GM12891 (cell line): ENCODE measurements at regions not wholly inside any gene's neighbourhood (a gene's known extent, or its start where the extent isn't known, plus 50 kb on each side); places are given as distances from the start of the nearest gene placed in this dataset.

Source experiments
- DNase-seq: peaks from one replicate; pipeline ENCODE4 v3.0.0; 2011; ENCODE audit warnings: low spot score; ENCODE audit not compliant: insufficient read length
- FAIRE-seq: peaks from 2 replicates; lab custom pipeline; 2011; peaks lifted over from hg19 to GRCh38; lab: Jason Lieb, UNC
- PAX5 ChIP-seq: IDR thresholded peaks from 2 replicates; pipeline ENCODE4 v1.6.1; 2011; ENCODE audit warnings: low read length, moderate library complexity, mild to moderate bottlenecking; ENCODE audit not compliant: insufficient read depth, severe bottlenecking
- POLR2A ChIP-seq: IDR thresholded peaks from 2 replicates; pipeline ENCODE4 v1.6.1; 2011; ENCODE audit warnings: low read depth, low read length, control low read depth
- POLR2AphosphoS5 ChIP-seq: IDR thresholded peaks from 2 replicates; pipeline ENCODE4 v1.6.1; 2011; ENCODE audit warnings: low read depth, low read length, control low read depth
- POU2F2 ChIP-seq: IDR thresholded peaks from 2 replicates; pipeline ENCODE4 v1.6.1; 2011; ENCODE audit warnings: low read depth, mild to moderate bottlenecking, control low read depth, low read length, moderate library complexity
- SPI1 ChIP-seq: IDR thresholded peaks from 2 replicates; pipeline ENCODE4 v1.6.1; 2011; ENCODE audit warnings: low read depth, low read length, control low read depth
- TAF1 ChIP-seq: IDR thresholded peaks from 2 replicates; pipeline ENCODE4 v1.6.1; 2011; ENCODE audit warnings: low read depth, low read length, control low read depth

DNA sequence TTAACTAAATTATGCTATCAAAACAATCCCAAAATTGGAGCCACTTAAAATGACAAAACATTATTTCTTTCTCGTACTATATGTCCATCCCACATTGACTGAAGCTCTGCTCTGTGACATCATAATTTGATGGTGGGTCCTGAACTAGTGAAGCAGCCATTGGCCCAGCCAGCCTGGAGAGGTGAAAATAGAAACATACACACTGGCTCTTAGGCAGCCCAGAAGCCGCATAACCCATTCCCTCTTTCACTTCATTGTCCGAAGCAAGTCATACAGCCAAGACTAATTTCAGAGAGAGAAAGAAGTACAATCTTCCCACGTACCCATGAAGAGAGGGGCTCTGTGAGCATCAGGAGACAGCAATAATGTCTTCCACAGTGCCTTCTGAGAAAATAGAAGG lies 342.5 kb downstream of the NFIB start:
- DNase-seq (no peak), FAIRE-seq (no peak)
- TF ChIP-seq PAX5 (no peak), POU2F2 (no peak), POLR2A (no peak), TAF1 (no peak), POLR2AphosphoS5 (no peak), SPI1 (no peak)

DNA sequence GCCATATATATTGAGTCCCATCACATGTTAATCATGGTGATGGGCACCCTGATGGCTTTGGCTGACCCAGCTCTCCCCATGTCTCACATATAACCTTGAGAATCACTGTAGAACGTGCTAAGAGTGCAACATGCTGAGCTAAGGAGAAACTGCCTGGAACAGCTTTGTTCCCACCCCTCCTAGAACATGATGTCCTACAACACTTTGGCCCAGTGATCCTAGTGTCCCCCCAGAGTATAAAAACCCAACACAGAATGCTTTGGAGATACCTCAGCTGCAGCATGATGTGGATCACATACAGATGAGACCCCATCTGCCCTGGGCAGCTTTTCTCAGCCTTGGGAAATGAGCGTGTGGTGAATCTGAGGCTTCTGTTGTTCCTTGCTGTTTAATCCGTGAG lies 343.5 kb downstream of the NFIB start:
- FAIRE-seq: no peak
- TF ChIP-seq TAF1 (no peak), POLR2AphosphoS5 (no peak), PAX5 (no peak), SPI1 (no peak), POLR2A (no peak), POU2F2 (no peak)
- no peak for DNase-seq

- FAIRE-seq (no peak), DNase-seq (no peak)
- TF ChIP-seq SPI1 (no peak), POLR2A (no peak), PAX5 (no peak), TAF1 (no peak), POU2F2 (no peak), POLR2AphosphoS5 (no peak)
These were observed 343.9 kb downstream of the NFIB start for GRCh38 chr9:13970018-13970417.

DNA sequence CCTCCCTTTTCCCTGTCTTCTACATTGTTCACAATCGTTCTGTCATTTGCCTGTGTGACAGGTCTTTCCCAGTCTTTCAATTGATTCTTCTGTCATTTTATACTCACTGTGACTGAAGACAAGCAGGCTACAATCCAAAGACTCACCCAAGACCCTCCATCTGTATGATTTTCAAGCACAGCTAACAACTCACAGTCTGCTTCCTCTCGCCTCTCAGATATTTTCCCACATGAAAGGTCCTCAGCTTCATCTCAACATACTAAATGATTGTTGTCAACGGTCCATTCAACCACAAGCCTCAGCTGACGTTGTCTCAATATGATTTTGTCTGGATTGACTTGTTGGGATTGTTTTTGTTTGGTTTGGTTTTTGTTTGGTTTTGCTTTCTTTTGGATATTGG lies 346.5 kb downstream of the NFIB start:
- no peak for FAIRE-seq
- no peak for DNase-seq

GRCh38 chr9:13967011-13967410 lies 346.9 kb downstream of the NFIB start:
- no peak for DNase-seq
- no peak for FAIRE-seq
- TF ChIP-seq POU2F2 (no peak), SPI1 (no peak)

More for the DNA sequence above, 346.5 kb downstream of the NFIB start:
- no peak for TF ChIP-seq POU2F2
- no peak for TF ChIP-seq POLR2AphosphoS5
- TF ChIP-seq TAF1: no peak
- TF ChIP-seq POLR2A: no peak
- TF ChIP-seq SPI1: no peak
- TF ChIP-seq PAX5: no peak

GRCh38 chr9:13963005-13963653 lies 350.8 kb downstream of the NFIB start:
- no peak for FAIRE-seq
- TF ChIP-seq POLR2AphosphoS5: no peak
- no peak; the same call in 1 of the 2 replicates for TF ChIP-seq SPI1
- no peak for TF ChIP-seq PAX5
- no peak for TF ChIP-seq POU2F2
- no peak for TF ChIP-seq POLR2A
- TF ChIP-seq TAF1: no peak
- no peak for DNase-seq

DNA sequence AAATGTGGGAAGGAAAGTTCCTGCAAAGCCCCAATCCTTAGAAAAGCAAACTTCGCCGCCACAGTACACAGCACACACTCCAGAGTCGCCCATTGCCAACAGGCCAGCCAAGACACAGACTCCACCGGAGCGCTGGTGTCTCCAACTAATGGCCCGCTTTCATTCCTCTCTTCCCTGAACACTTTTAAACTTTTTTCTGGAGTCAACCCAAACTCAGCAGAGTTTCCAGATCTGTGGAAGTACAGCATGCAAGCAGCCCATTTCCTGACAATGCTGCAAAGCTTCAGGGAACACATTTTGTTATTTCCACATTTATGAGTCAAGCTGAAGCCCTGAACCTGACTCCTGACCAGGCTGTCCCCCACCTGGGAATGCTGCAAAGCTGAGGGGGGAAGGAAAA lies 351.9 kb downstream of the NFIB start:
- DNase-seq (no peak), FAIRE-seq (no peak)
- no peak for TF ChIP-seq SPI1
- no peak for TF ChIP-seq POU2F2
- no peak for TF ChIP-seq TAF1
- TF ChIP-seq POLR2A: no peak
- TF ChIP-seq POLR2AphosphoS5: no peak
- no peak for TF ChIP-seq PAX5

DNA sequence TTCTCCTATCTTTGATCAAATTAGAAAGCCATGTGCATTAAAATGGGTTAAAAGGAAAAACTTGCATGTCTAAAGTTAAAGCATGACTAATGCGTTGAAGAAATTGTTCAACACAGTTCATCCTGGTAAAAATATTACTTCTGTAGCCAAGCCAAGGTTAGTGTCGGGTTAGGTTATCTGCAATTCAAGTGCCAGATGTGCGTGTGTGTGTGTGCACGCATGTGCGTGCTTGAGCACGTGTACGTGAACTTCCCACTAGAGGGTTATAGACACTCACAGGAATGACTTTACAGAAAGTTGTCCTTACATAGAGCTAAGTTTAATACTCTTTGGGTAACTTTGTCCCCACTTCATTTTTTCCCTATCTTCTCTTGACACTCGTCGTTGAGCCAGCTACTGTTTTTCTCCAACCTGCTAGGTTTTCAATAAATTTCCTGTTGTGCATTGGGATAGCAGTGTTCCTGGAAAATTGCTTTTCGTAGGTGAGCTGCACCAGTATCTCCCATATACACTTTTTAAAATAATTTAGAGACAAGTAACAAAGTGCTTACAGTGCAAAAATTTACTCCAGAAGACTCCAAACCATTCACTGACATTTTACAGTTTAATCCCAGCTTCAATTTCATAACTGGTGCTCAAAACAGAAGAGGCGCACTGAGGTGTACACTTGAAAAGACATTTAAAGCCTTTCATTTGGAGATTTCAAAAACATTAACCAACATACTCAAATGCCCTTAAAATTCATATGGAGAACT lies 353.8 kb downstream of the NFIB start:
- TF ChIP-seq POLR2A (no peak), POLR2AphosphoS5 (no peak), POU2F2 (no peak), SPI1 (no peak), TAF1 (no peak), PAX5 (no peak)
- DNase-seq: no peak
- no peak for FAIRE-seq

DNA sequence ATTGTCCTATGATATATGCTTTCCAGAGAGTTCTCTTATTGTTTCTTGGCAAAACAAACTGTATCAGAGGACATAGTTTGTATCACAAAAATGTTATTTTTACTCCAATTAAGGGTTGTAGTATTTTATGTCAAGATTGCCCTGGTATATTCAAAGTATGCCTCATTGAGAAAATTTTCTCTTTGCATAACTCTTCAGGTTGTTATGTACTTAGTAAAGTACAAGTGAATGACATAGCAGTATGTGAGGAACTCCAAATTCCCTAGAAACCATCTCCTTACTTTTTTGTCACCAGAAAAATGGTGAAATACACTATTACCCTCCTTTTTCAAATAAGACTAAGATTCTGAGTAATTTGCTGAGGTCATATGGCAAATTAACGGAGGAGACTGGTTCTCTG lies 355.3 kb downstream of the NFIB start:
- TF ChIP-seq PAX5 (no peak), POLR2AphosphoS5 (no peak), TAF1 (no peak), POLR2A (no peak), POU2F2 (no peak)
- FAIRE-seq: no peak
- DNase-seq: no peak
